ENCODE measurements at regions not wholly inside any gene's neighbourhood (a gene's known extent, or its start where the extent isn't known, plus 50 kb on each side); places are given as distances from the start of the nearest gene placed in this dataset.

- TF ChIP-seq CTCF (IDR thresholded peaks at IDR 0.05; ENCODE audit: low read depth, low read length) = no peak
- no peak overlapping the region for H3K4me3 ChIP-seq (ENCODE audit: low read depth, low read length)
Measured at GRCh38 chr3:177467247-177467985, 270.1 kb upstream of the TBL1XR1 start.

GRCh38 chr3:177468331-177468730, 271.0 kb upstream of the TBL1XR1 start:
- H3K4me3 ChIP-seq (ENCODE audit: low read depth, low read length) = no peak overlapping the region

GRCh38 chr3:177468816-177469215, 271.5 kb upstream of the TBL1XR1 start:
- TF ChIP-seq CTCF (IDR thresholded peaks at IDR 0.05; ENCODE audit: low read depth, low read length) = no peak

More at GRCh38 chr3:177468331-177468730, 271.0 kb upstream of the TBL1XR1 start:
- no peak for TF ChIP-seq CTCF (IDR thresholded peaks at IDR 0.05; ENCODE audit: low read depth, low read length)

GRCh38 chr3:177469216-177469615, 271.9 kb upstream of the TBL1XR1 start:
- H3K4me3 ChIP-seq (ENCODE audit: low read depth, low read length) = no peak overlapping the region
- no peak for TF ChIP-seq CTCF (IDR thresholded peaks at IDR 0.05; ENCODE audit: low read depth, low read length)

More at GRCh38 chr3:177468816-177469215, 271.5 kb upstream of the TBL1XR1 start:
- H3K4me3 ChIP-seq (ENCODE audit: low read depth, low read length) = no peak overlapping the region

- no peak for TF ChIP-seq CTCF (IDR thresholded peaks at IDR 0.05; ENCODE audit: low read depth, low read length)
- H3K4me3 ChIP-seq (ENCODE audit: low read depth, low read length) = no peak overlapping the region
Measured at GRCh38 chr3:177470197-177470941, 273.1 kb upstream of the TBL1XR1 start.

- no peak for TF ChIP-seq CTCF (IDR thresholded peaks at IDR 0.05; ENCODE audit: low read depth, low read length)
- no peak overlapping the region for H3K4me3 ChIP-seq (ENCODE audit: low read depth, low read length)
Measured at GRCh38 chr3:177471733-177472480, 274.6 kb upstream of the TBL1XR1 start.

All from WI38 (cell line).